IPS DF 6.9 (cell line): ENCODE measurements at regions not wholly inside any gene's neighbourhood (a gene's known extent, or its start where the extent isn't known, plus 50 kb on each side); places are given as distances from the start of the nearest gene placed in this dataset.
"Not testable (repeated sequence)": the region's sequence is repeated elsewhere in the genome, so short reads cannot be mapped to it uniquely, and the experiment has no call there.

Source experiments
- DNase-seq: peaks from one replicate; pipeline ENCODE4 v3.0.0-alpha.2; 2013; ENCODE audit warnings: low read depth, low spot score
- H3K27ac ChIP-seq: one replicate; pipeline ENCODE4 v1.5.1; 2013; ENCODE audit warnings: low read length, control low read depth
- H3K27me3 ChIP-seq: 2 replicates; pipeline ENCODE4 v1.6.1; 2013; ENCODE audit warnings: mild to moderate bottlenecking, low read length; ENCODE audit not compliant: control insufficient read depth, insufficient read depth
- H3K36me3 ChIP-seq: 2 replicates; pipeline ENCODE4 v1.6.1; 2013; ENCODE audit warnings: low read length; ENCODE audit not compliant: control insufficient read depth, insufficient read depth
- H3K4me1 ChIP-seq: 2 replicates; pipeline ENCODE4 v1.6.1; 2013; ENCODE audit warnings: low read length; ENCODE audit not compliant: control insufficient read depth, insufficient read depth
- H3K4me3 ChIP-seq: 2 replicates; pipeline ENCODE4 v1.5.1; 2013; ENCODE audit warnings: mild to moderate bottlenecking, low read length
- H3K9me3 ChIP-seq: 2 replicates; pipeline ENCODE4 v1.6.1; 2013; ENCODE audit warnings: low read length, inconsistent platforms; ENCODE audit not compliant: control insufficient read depth, insufficient read depth
- WGBS: extraction: QIAGEN DNeasy Blood & Tissue Kit; methylation state at CpG from one replicate; pipeline ENCODE4 v1.1.7; 2013; ENCODE audit warnings: mixed read lengths, missing lambda C conversion rate; ENCODE audit not compliant: insufficient read length, insufficient coverage; 5-methylcytosine and 5-hydroxymethylcytosine counted together

- H3K27me3 ChIP-seq: no peaks in the 10 kb centered on the region
- WGBS: no CpG with 5 or more reads among the region's 2 CpGs
- H3K4me3 ChIP-seq: no peak overlapping the region
- H3K36me3 ChIP-seq: no peaks in the 10 kb centered on the region
- H3K4me1 ChIP-seq: no peaks in the 10 kb centered on the region
- no peak for DNase-seq
- H3K27ac ChIP-seq: no peak overlapping the region
- no peaks in the 10 kb centered on the region for H3K9me3 ChIP-seq
Observed at GRCh38 chr4:127403471-127404084, 229.2 kb upstream of the INTU start.

GRCh38 chr4:127406187-127406586, 226.6 kb upstream of the INTU start:
- H3K9me3 ChIP-seq: peaks cover 2% of the 10 kb centered on the region; the same call in 1 of the 2 replicates
- H3K4me3 ChIP-seq: no peak overlapping the region
- H3K4me1 ChIP-seq: no peaks in the 10 kb centered on the region
- H3K27ac ChIP-seq: no peak overlapping the region
- no peak for DNase-seq
- no CpG with 5 or more reads among the region's 1 CpG for WGBS
- no peaks in the 10 kb centered on the region for H3K36me3 ChIP-seq
- H3K27me3 ChIP-seq: no peaks in the 10 kb centered on the region

- no CpG with 5 or more reads among the region's 9 CpGs for WGBS
- H3K27me3 ChIP-seq, DNase-seq, H3K9me3 ChIP-seq, H3K36me3 ChIP-seq, H3K4me3 ChIP-seq, H3K27ac ChIP-seq, H3K4me1 ChIP-seq: not testable (repeated sequence)
Observed at GRCh38 chr4:127407572-127407971, 225.2 kb upstream of the INTU start.

- H3K36me3 ChIP-seq: no peaks in the 10 kb centered on the region
- no peak for DNase-seq
- WGBS: no CpG with 5 or more reads among the region's 3 CpGs
Observed at GRCh38 chr4:127410201-127410600, 222.6 kb upstream of the INTU start.

GRCh38 chr4:127410644-127411043, 222.1 kb upstream of the INTU start:
- Histone ChIP-seq H3K4me1 (no peaks in the 10 kb centered on the region), H3K4me3 (no peak overlapping the region), H3K27ac (no peak overlapping the region), H3K27me3 (no peaks in the 10 kb centered on the region), H3K36me3 (no peaks in the 10 kb centered on the region), H3K9me3 (peaks cover 2% of the 10 kb centered on the region; the same call in 1 of the 2 replicates)
- no peak for DNase-seq
- no CpG with 5 or more reads among the region's 2 CpGs for WGBS

More at GRCh38 chr4:127410201-127410600, 222.6 kb upstream of the INTU start:
- Histone ChIP-seq H3K9me3 (peaks cover 2% of the 10 kb centered on the region; the same call in 1 of the 2 replicates), H3K27ac (no peak overlapping the region), H3K4me1 (no peaks in the 10 kb centered on the region), H3K27me3 (no peaks in the 10 kb centered on the region), H3K4me3 (no peak overlapping the region)

GRCh38 chr4:127414951-127415606, 217.7 kb upstream of the INTU start:
- no peaks in the 10 kb centered on the region for H3K9me3 ChIP-seq
- H3K27ac ChIP-seq: no peak overlapping the region
- no CpG with 5 or more reads among the region's 2 CpGs for WGBS
- no peaks in the 10 kb centered on the region for H3K4me1 ChIP-seq
- no peak overlapping the region for H3K4me3 ChIP-seq
- H3K27me3 ChIP-seq: no peaks in the 10 kb centered on the region
- no peak for DNase-seq
- no peaks in the 10 kb centered on the region for H3K36me3 ChIP-seq

GRCh38 chr4:127416115-127416514, 216.6 kb upstream of the INTU start:
- Histone ChIP-seq H3K27ac (no peak overlapping the region), H3K9me3 (no peaks in the 10 kb centered on the region), H3K4me1 (no peaks in the 10 kb centered on the region), H3K4me3 (no peak overlapping the region), H3K27me3 (no peaks in the 10 kb centered on the region), H3K36me3 (no peaks in the 10 kb centered on the region)
- no peak for DNase-seq
- no CpG with 5 or more reads among the region's 4 CpGs for WGBS

GRCh38 chr4:127417885-127418535, 214.7 kb upstream of the INTU start:
- H3K36me3 ChIP-seq: no peaks in the 10 kb centered on the region
- DNase-seq: no peak
- H3K4me3 ChIP-seq: no peak overlapping the region
- WGBS: no CpG with 5 or more reads among the region's 3 CpGs
- H3K4me1 ChIP-seq: no peaks in the 10 kb centered on the region
- H3K27me3 ChIP-seq: no peaks in the 10 kb centered on the region
- H3K27ac ChIP-seq: no peak overlapping the region
- H3K9me3 ChIP-seq: no peaks in the 10 kb centered on the region

- WGBS: no CpG with 5 or more reads among the region's 1 CpG
- Histone ChIP-seq H3K4me3 (no peak overlapping the region), H3K4me1 (no peaks in the 10 kb centered on the region), H3K36me3 (no peaks in the 10 kb centered on the region), H3K27me3 (no peaks in the 10 kb centered on the region), H3K9me3 (no peaks in the 10 kb centered on the region), H3K27ac (no peak overlapping the region)
- DNase-seq: no peak
Observed at GRCh38 chr4:127419431-127419830, 213.3 kb upstream of the INTU start.

- no peaks in the 10 kb centered on the region for H3K4me1 ChIP-seq
- H3K36me3 ChIP-seq: no peaks in the 10 kb centered on the region
- no peaks in the 10 kb centered on the region for H3K27me3 ChIP-seq
- no peaks in the 10 kb centered on the region for H3K9me3 ChIP-seq
- H3K4me3 ChIP-seq: no peak overlapping the region
- no peak overlapping the region for H3K27ac ChIP-seq
- DNase-seq: no peak
Observed at GRCh38 chr4:127421437-127421836, 211.3 kb upstream of the INTU start.
